ENCODE measurements at regions not wholly inside any gene's neighbourhood (a gene's known extent, or its start where the extent isn't known, plus 50 kb on each side); places are given as distances from the start of the nearest gene placed in this dataset.

DNA sequence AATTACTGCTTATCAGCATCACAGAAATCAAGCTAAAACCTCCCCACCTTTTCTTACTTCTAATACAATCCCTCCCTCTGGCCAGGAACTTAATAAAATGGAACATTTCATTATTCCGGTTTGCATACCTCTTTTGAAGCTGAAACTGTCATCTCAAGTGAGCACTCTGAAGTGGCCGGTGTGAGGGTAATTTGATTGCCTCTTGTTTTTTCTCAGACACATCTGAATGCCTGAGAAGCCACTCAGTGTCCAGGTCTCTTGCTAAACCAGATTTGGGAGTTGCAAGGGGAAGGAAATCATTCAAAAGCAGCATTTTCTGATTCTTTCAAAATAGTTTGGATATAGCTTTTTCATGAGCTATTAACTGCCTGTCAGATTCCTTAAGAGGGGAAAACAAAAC is 190.3 kb downstream of the C1D start:
- CTCF ChIA-PET, result no interaction called here
- H3K9me3 Mint-ChIP-seq, result no peaks in the 10 kb centered on the region
- H3K4me1 Mint-ChIP-seq, result no peaks in the 10 kb centered on the region
- no peak overlapping the region for H3K4me3 Mint-ChIP-seq
- H3K27ac Mint-ChIP-seq, result no peak overlapping the region
- peaks cover 5% of the 10 kb centered on the region for H3K27me3 Mint-ChIP-seq
- no peaks in the 10 kb centered on the region for H3K36me3 Mint-ChIP-seq (ENCODE audit: low read depth)
- no peak for DNase-seq
- POLR2A ChIA-PET, result no interaction called here

DNA sequence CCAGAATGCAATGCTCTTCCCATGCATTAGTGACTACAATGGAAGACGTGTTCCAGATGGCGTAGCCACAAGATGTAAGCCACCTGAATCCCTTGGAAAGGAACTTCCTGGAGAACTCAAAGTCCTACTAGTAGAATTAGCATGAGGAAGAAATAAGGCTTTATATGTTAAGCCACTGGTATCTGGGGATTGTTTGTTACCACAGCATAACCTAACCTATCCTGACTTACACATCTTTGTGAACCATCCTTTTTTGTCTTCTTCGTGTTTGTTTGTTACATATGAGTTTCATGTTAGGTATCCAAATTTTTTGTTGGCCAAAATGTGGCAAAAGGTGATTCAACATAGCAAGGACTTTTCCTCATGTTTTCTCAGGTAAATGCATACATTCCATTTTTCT is 188.9 kb downstream of the C1D start:
- H3K9me3 Mint-ChIP-seq, result no peaks in the 10 kb centered on the region
- DNase-seq, result no peak
- H3K4me3 Mint-ChIP-seq, result no peak overlapping the region
- no peaks in the 10 kb centered on the region for H3K36me3 Mint-ChIP-seq (ENCODE audit: low read depth)
- POLR2A ChIA-PET, result no interaction called here
- H3K27me3 Mint-ChIP-seq, result peaks cover 7% of the 10 kb centered on the region
- H3K4me1 Mint-ChIP-seq, result no peaks in the 10 kb centered on the region
- H3K27ac Mint-ChIP-seq, result no peak overlapping the region
- CTCF ChIA-PET, result no interaction called here

DNA sequence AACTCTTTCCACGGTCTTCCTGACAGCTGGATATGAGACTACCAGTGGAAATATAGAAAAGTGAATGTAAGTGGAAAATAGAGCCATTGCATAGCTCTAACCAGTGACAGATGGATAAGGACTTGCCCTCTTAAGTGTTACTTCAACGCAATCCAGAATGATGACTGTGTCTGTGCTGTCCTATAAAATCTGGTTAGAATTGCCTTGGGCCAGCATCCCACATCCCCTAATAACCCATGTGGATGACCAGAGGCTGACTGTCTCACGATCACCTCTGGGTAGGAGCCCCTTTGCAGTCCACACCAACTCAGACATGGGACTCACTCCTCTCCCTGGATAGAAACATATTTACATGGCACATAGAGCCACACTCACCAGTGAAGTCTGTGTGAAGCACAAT is 186.6 kb downstream of the C1D start:
- Mint-ChIP-seq H3K27me3 (peaks cover 5% of the 10 kb centered on the region), H3K36me3 (ENCODE audit: low read depth) (no peaks in the 10 kb centered on the region), H3K27ac (no peak overlapping the region), H3K4me3 (no peak overlapping the region), H3K9me3 (no peaks in the 10 kb centered on the region), H3K4me1 (no peaks in the 10 kb centered on the region)
- ChIA-PET POLR2A (no interaction called here), CTCF (no interaction called here)
- no peak for DNase-seq

DNA sequence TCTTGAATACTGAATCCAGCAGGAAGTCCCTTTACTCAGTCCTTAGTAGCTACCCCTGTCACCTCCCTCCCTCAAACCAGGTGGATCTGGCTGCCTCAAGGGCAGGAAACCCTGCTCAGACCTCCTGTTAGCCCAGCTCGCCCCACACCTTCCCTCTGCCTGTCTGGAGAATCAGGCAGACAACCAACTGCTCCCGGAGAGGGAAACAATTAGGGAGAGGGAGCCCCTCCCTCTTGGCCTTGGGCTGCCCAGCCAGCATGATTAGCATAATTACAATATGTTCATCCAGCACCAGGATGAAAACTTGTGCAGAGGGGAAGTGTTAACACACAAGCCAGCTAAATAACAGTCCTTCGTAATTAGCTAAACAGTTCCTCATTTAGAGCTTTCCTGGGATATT is 185.5 kb downstream of the C1D start:
- ChIA-PET CTCF (no interaction called here), POLR2A (no interaction called here)
- Mint-ChIP-seq H3K36me3 (ENCODE audit: low read depth) (no peaks in the 10 kb centered on the region), H3K27ac (no peak overlapping the region), H3K4me3 (no peak overlapping the region), H3K9me3 (no peaks in the 10 kb centered on the region), H3K4me1 (no peaks in the 10 kb centered on the region), H3K27me3 (peaks cover 3% of the 10 kb centered on the region)
- no peak for DNase-seq

DNA sequence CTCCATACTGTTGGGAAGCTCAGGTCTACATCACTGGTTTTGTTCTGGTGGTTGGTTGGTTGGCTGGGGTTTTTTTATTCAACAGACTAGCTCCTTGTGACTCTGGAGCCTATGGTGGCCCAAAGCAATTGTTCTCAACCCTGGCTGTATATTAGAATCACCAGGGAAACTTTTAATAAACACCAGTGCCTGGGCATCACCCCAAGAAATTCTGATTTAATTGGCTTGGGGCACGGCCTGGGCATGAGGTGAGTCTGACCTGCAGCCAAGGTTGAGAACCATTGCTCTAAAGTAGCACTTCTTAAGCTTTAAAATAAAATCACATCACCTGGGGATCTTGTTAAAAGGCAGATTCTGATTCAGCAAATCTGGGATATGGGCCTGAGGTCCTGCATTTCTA is 184.1 kb downstream of the C1D start:
- Mint-ChIP-seq H3K9me3 (no peaks in the 10 kb centered on the region), H3K27me3 (peaks cover 3% of the 10 kb centered on the region), H3K4me1 (no peaks in the 10 kb centered on the region), H3K27ac (no peak overlapping the region), H3K36me3 (ENCODE audit: low read depth) (no peaks in the 10 kb centered on the region), H3K4me3 (no peak overlapping the region)
- POLR2A ChIA-PET, result no interaction called here
- CTCF ChIA-PET, result no interaction called here
- no peak for DNase-seq

DNA sequence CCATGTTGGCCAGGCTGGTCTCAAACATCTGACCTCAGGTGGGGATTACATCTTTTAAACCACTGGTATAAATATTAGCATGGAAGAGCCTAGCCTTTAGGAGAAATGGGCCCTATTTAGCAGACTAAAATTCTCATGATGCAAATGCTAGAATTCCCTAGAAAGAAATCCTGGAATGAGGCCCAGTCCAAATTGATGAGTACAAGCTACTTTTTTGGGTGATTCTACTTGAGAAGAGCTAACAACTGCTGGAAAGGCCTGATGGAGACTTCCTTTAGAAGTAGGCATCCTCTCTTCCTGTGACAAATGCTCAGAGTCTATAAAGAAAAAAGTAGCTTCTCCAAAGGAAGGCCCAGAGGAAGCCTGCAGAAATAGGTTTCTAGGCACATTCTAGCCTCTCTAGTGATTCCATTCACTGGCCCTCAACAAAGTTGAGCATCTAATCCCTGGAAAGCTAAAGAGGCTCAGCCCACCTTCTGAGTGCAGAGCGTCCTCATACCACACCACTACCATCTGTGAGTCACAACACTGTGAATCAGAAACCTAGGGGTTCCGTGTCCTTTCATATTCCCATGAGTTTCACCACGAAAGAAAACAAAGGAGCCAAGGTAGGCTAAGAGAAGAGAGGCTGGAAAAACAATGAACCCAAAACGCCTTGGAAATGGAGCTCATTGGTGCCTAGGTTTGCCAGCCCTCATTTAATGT is 183.1 kb downstream of the C1D start:
- H3K9me3 Mint-ChIP-seq, result no peaks in the 10 kb centered on the region
- H3K4me3 Mint-ChIP-seq, result no peak overlapping the region
- DNase-seq, result no peak
- peaks cover 3% of the 10 kb centered on the region for H3K27me3 Mint-ChIP-seq
- H3K36me3 Mint-ChIP-seq (ENCODE audit: low read depth), result no peaks in the 10 kb centered on the region
- CTCF ChIA-PET, result no interaction called here
- H3K27ac Mint-ChIP-seq, result no peak overlapping the region
- no peaks in the 10 kb centered on the region for H3K4me1 Mint-ChIP-seq
- POLR2A ChIA-PET, result no interaction called here

DNA sequence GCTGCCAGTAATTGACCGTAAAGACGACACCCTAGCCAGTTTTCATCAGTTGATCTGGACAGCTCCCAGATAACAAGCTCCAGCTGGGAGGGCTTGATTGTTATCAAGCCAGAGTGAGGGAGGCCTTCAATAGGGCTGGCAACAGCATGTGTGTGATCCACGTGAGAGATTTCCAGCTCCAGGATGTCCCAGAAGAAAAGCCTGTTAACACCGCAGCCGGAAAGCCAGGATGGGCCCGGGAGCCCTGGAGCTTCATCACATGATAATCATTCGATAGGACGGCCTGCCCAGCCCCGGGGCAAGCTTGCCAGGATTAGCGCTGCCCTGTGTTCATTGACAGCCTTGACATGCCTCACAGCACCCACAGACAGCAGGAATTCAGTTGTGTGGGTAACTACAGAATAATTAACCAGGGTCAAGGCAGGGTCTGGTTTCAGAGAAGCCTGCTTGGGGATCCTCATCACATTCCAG is 182.5 kb downstream of the C1D start:
- Mint-ChIP-seq H3K27ac (no peak overlapping the region), H3K27me3 (peaks cover 3% of the 10 kb centered on the region), H3K36me3 (ENCODE audit: low read depth) (no peaks in the 10 kb centered on the region), H3K4me3 (no peak overlapping the region), H3K9me3 (no peaks in the 10 kb centered on the region), H3K4me1 (no peaks in the 10 kb centered on the region)
- ChIA-PET CTCF (no interaction called here), POLR2A (no interaction called here)
- DNase-seq, result no peak

DNA sequence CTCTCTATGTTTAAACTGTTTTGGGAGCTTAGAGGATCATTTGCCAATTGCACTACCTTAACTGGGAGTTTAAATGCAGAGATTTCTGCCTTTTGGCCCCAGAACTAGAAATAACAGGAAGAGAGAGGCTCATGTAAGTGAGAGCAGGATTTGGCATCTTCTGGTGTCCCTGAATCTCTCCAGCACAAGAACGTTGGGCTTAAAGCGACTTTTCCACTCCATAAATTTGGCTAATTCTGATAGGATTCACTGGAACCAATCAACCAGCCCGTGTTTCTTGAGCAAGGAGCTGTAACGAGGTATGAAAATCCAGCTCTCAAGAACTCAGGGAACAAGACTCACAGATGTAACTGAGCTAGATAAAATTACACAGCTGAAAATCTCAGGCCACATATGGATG is 181.0 kb downstream of the C1D start:
- ChIA-PET CTCF (no interaction called here), POLR2A (no interaction called here)
- H3K4me1 Mint-ChIP-seq, result no peaks in the 10 kb centered on the region
- peaks cover 3% of the 10 kb centered on the region for H3K27me3 Mint-ChIP-seq
- no peak overlapping the region for H3K27ac Mint-ChIP-seq
- no peaks in the 10 kb centered on the region for H3K9me3 Mint-ChIP-seq
- no peak for DNase-seq
- no peaks in the 10 kb centered on the region for H3K36me3 Mint-ChIP-seq (ENCODE audit: low read depth)
- no peak overlapping the region for H3K4me3 Mint-ChIP-seq

DNA sequence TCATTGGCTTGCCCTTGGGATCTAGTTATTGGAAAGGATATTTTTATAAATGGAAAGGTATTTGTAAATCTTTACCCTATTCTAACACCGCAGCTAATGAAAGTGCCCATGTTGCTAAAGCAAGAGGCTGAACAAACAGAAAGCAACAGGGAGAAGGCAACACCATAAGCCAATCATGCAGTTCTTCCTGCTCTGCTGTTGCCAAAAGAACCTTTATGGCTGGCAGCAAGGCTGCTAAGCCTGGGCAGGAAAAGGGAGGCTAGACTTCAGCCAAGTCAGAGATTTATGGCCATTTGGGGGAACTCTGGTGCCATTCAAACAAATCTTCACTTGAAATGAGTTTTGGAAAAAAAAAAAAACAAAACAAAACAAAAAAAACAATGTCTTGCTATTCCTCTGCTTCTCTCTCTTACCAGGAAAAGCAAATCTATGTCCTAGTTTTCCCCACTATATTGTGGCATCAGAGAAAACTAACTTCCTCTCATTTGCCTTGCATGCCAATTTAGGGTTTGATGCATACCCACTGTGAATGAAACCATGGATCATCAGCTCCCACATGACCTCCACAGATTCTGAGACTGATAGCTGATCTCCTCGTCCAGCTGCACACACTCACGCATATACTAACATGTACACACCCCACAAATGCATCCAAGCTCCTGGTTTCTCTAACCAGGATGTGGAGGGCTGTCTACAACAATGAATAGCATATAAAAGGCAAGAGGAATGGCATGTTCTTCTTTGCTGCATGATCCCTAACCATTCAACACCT is 179.3 kb downstream of the C1D start:
- H3K9me3 Mint-ChIP-seq, result no peaks in the 10 kb centered on the region
- ChIA-PET POLR2A (no interaction called here), CTCF (no interaction called here)
- no peak overlapping the region for H3K4me3 Mint-ChIP-seq
- DNase-seq, result no peak
- no peaks in the 10 kb centered on the region for H3K27me3 Mint-ChIP-seq
- H3K27ac Mint-ChIP-seq, result no peak overlapping the region
- no peaks in the 10 kb centered on the region for H3K4me1 Mint-ChIP-seq
- no peaks in the 10 kb centered on the region for H3K36me3 Mint-ChIP-seq (ENCODE audit: low read depth)

DNA sequence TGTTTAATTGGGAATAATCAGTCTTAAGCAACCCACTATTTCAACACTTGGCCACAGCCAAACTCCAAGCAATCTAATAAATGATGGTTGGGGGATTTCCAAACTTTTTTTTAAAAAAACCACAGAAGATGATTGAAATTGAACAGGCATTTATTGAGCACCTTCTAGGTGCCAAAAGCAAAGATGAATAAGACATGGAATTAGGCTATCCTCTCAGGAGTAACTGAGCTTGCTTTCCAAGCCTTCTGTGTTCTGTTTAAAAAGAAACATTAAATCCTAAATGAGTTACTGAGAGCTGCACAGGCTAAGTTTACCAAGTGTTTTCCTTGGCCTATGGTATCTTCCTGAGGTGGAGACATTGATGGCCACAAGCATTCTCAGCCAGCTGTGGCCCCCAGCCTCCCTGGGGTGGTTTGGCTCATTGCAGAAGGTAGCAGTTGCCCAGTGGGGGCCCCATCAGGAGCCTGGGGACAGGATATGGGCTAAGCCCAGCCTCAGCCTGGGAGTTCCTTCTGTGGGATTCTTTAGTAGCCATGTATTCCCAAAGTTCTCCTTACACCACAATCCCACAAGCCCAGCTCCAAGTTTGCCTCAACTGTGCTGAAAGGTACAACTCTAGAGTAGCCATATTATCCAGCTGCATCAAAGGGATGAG is 174.3 kb downstream of the C1D start:
- POLR2A ChIA-PET, result no interaction called here
- H3K4me3 Mint-ChIP-seq, result no peak overlapping the region

DNA sequence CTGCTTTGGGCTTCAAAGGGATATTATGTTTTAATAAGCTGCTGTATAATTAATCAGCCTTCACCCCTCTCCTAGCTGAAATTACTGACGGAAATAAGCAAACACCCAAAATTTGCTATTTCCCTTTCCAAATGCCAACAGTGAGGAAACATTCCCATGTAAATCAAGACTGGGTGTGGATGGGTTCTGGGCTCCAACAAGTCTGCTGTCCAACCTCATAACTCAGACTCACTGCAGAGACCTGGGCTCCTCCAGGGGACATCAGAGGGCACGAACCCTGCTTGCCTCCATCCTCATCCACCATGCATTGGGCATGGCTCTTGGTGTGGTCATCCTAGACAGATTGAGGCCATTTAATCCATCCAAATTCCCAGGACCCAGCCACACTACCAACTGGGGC is 173.7 kb downstream of the C1D start:
- no peaks in the 10 kb centered on the region for H3K36me3 Mint-ChIP-seq (ENCODE audit: low read depth)
- ChIA-PET POLR2A (no interaction called here), CTCF (no interaction called here)
- no peaks in the 10 kb centered on the region for H3K9me3 Mint-ChIP-seq
- H3K27me3 Mint-ChIP-seq, result no peaks in the 10 kb centered on the region
- no peak overlapping the region for H3K27ac Mint-ChIP-seq
- H3K4me3 Mint-ChIP-seq, result no peak overlapping the region
- no peaks in the 10 kb centered on the region for H3K4me1 Mint-ChIP-seq
- no peak for DNase-seq

More for the DNA sequence above, 174.3 kb downstream of the C1D start:
- Mint-ChIP-seq H3K27ac (no peak overlapping the region), H3K27me3 (no peaks in the 10 kb centered on the region), H3K4me1 (no peaks in the 10 kb centered on the region), H3K36me3 (ENCODE audit: low read depth) (no peaks in the 10 kb centered on the region), H3K9me3 (no peaks in the 10 kb centered on the region)
- DNase-seq, result no peak
- CTCF ChIA-PET, result no interaction called here

DNA sequence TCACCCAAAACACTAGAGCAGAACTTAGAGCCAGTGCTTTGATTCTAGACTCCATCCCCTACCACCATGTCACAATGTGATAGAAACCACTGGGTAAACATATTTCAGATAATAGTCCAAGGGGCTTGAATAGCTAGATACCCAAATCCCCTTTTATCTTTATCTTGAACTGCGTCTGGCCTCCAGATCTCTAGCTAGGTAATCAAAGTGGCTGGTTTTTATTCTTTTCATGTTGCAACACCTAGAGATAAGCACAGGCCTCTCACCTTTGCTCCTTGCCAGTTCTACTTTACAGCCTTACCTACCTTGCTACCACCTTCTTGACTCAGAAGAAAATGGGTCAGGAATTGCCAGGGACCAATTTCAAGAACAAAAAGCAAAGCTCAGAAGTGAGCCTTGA is 171.2 kb downstream of the C1D start:
- Mint-ChIP-seq H3K4me3 (no peak overlapping the region), H3K9me3 (no peaks in the 10 kb centered on the region), H3K36me3 (ENCODE audit: low read depth) (no peaks in the 10 kb centered on the region), H3K4me1 (no peaks in the 10 kb centered on the region), H3K27ac (no peak overlapping the region), H3K27me3 (no peaks in the 10 kb centered on the region)
- CTCF ChIA-PET, result no interaction called here
- DNase-seq, result no peak
- POLR2A ChIA-PET, result no interaction called here

DNA sequence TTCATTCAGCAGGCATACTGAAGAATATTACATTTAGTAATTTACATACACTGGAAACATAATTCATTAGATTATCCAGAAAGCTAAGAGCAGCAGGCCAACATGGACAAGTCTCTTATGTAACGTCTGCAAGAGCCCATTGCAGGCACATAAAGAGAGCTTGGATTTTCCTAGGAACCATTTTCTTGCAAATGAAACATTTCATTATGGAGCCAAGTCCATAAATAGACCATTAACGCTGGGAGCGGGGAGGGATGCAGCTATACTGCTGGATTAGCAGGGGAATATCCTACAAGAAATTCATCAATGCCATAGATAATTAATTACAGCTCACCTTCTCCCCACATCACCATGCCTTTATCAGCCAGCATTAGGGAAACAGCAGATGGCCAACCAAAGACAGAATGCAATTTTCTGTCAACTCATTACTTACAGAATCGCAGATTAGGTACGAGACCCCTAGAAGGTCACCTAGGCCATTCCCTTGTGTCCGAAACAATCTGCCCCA is 170.4 kb downstream of the C1D start:
- Mint-ChIP-seq H3K9me3 (no peaks in the 10 kb centered on the region), H3K4me3 (no peak overlapping the region), H3K36me3 (ENCODE audit: low read depth) (no peaks in the 10 kb centered on the region), H3K4me1 (no peaks in the 10 kb centered on the region), H3K27ac (no peak overlapping the region), H3K27me3 (no peaks in the 10 kb centered on the region)
- CTCF ChIA-PET, result no interaction called here
- POLR2A ChIA-PET, result no interaction called here
- DNase-seq, result no peak
